HG02763 (cell line): ENCODE measurements at regions not wholly inside any gene's neighbourhood (a gene's known extent, or its start where the extent isn't known, plus 50 kb on each side); places are given as distances from the start of the nearest gene placed in this dataset.

Experiments used
- ATAC-seq: cut with Tn5 transposase; IDR thresholded peaks from one replicate; pipeline ENCODE4 v1.9.1; 2021; ENCODE audit warnings: mild to moderate bottlenecking, moderate library complexity; ENCODE audit not compliant: unreplicated experiment

DNA sequence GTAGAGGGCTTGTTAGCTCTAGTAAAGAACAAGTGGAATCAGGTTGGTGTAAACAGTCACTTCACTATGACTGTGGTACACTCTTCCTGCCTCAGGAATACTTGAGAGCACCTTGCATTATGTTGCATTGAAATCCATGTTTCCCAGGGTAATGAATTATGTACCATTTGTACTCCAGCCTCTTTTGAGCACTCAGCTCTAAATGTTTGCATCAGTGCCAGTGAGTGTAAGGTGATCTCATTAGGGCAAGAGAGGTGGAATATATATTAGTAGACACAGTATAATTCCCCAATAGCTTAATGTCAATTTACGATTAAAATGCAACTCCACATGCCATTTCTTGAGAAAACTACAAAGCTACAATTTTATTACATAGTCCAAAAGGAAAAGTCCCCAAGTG is 319.6 kb upstream of the POU3F2 start:
- ATAC-seq: no peak

GRCh38 chr6:98516206-98516605 is 318.2 kb upstream of the POU3F2 start:
- no peak for ATAC-seq

DNA sequence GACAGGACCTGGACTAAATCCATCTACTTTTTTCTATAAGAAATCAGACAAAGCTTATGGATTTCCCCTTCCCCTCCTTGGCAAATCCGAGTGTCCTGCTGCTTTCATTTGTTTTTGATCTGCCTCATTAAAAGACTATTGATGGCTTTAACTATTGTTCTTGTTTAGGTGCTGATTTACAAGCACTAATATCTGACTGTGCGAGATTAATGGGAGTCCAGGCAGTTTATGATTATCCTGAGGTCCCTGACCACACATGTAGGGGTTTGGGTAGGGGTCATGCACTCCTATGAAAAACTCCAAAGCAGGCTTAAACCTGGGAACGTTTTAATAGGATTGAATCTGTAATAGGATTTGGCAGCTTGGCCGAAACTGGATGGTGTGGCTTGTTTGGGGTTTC is 317.5 kb upstream of the POU3F2 start:
- ATAC-seq: no peak

GRCh38 chr6:98525860-98526259 is 308.5 kb upstream of the POU3F2 start:
- no peak for ATAC-seq

DNA sequence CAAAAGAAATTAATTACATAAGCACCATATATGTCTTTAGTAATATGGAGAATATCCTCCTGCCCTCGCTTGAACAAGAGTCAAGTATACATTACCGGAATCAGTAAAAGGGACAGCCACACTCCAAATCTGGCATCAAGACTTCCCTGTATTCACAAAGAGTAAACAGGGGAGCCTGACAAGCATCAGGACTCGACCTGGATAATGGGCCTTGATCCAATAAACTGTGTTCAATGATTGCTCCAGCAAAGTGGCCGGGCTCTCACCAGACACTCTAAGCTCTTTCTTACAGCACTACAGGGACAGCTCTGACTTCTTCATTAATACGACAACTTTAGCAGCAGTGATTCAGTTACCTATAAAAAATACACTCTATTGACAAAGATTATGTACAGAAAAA is 307.9 kb upstream of the POU3F2 start:
- no peak for ATAC-seq

GRCh38 chr6:98529364-98529763 is 305.0 kb upstream of the POU3F2 start:
- no peak for ATAC-seq

- ATAC-seq: no peak
Measured at GRCh38 chr6:98530732-98531131, 303.6 kb upstream of the POU3F2 start.

GRCh38 chr6:98532004-98532403 is 302.4 kb upstream of the POU3F2 start:
- no peak for ATAC-seq

DNA sequence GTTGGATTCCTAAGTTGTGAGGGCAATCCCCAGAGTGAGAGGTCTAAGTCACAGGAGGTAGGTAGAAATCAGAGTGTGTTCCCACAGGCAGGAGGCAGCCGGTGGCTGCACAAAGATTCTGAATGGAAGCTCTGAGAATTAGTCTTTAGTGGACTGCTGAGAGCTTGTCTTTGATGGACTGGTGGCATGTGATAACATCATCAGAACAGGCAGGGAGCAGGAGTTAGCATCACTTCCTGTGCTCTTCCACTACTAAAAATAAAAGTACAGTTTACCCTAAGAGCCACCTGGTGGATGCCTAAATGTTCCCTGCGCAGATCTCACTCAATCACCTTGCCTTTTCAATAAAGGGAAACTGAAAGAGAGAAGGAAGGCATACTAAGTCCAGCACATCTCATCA is 294.6 kb upstream of the POU3F2 start:
- no peak for ATAC-seq

GRCh38 chr6:98546376-98546775 is 288.0 kb upstream of the POU3F2 start:
- ATAC-seq: no peak

DNA sequence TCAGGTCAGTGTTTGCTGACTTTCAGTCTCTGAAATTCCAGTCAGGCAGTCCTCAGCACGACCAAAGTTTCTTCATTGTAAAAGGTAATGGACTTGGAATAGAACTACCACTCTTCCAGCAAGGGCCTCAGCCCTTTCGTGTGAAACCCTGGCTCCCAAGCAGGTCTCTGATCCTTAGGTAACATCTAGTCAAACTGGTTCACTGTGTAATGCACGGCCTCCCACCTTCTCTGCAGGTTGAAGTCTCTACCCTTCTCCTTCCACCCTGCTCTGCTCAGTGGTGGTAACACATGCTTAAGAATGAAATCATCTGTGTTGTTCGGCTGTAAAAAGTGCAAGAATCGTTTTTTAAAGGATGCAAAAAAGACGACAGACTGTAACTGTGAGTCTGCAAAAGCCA is 287.2 kb upstream of the POU3F2 start:
- ATAC-seq: no peak

- ATAC-seq: no peak
Measured at GRCh38 chr6:98547634-98548033, 286.7 kb upstream of the POU3F2 start.

DNA sequence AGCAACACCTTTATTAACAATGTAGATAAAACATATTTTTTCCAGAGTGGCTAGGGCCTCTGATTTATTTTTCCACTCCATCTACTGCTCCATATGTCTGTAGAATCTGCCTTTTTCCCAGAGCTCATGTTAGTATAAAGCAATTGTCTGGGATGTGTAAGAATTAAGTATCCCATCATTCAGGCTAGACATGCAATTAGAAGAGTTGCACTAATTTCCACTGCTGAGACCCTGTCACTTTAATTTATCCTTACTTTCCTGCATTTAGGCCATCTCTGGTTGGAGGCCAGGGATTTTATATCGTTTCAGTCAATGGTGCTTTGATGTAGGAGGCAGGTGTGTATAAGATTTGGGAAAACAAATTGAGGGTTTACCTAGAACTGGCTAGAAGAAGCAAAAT is 286.1 kb upstream of the POU3F2 start:
- ATAC-seq: no peak

GRCh38 chr6:98560418-98560817 is 274.0 kb upstream of the POU3F2 start:
- no peak for ATAC-seq

DNA sequence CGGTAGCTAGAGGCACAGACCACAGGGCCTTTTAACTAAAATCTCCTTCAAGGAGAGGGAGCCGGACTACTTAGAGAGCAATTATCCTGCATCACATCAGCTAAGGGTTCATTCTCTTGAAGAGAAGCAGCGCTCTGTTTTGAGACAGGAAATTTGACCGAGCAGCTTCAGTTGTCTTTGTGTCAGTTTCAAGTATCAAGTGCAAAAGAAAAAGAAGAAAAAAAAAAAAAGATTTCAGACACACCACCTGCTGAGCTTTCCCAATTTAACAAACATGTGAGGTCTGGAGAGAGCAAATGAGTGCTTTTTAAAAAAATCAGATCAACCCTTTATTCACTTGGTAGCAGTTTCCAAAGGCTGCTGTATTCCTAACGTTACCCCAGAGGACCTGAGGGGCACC is 273.5 kb upstream of the POU3F2 start:
- ATAC-seq: no peak

DNA sequence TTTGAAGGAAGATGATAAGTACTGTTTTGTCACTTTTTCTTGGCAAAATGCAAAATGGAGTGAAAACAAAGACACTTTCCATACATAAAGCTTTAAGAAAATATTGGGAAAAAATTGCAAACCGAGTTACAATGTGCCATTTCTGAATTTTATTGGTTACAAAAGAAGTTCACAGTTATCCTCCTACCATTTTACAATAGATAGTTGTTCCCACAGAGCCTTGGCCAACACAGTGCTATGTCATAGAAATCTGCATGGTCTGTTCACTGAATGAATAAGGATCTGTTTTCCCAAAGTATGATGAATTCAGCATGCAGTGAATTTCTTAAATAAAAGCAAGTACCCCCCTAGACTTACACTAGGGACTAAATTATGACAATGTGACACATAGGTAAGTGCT is 268.2 kb upstream of the POU3F2 start:
- no peak for ATAC-seq

DNA sequence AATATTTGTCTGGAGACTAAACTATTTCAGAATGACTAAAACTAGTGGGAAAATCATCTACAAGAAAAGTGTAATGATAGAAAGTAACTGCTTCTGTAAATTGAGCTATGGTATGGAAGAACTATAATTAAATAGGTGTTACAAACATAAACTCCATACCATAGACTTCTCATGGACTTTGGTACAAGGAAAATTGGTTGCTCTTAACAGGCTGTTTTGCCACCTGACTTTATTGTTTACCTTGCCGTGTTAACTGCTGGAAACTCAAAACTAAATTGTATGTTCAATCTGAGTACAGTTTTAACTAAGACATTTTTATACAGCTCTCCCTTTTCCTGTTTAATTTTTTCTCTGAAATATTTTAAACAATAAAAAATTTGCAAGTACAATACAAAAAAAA is 261.8 kb upstream of the POU3F2 start:
- no peak for ATAC-seq

- no peak for ATAC-seq
Measured at GRCh38 chr6:98574984-98575383, 259.4 kb upstream of the POU3F2 start.

DNA sequence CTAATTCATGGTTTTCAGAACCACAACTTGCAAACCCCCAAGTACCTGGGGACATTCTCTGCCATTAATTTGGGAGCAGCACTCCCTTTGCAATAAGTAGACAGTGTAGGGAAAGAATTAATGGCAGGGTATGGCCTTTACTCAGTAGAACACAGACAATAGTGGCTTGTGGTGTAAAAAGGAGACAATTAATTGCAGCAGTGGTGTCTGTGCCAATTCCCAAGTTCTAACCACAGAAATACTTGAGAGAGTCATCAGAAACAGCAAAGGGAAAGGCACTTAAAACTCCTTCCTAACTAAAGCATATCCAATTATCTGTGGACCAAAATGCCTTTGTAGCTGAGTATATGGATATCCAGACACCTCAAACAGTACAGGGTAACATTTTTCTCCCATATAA is 257.6 kb upstream of the POU3F2 start:
- no peak for ATAC-seq

- ATAC-seq: no peak
Measured at GRCh38 chr6:98578016-98578415, 256.4 kb upstream of the POU3F2 start.

GRCh38 chr6:98579079-98579478 is 255.3 kb upstream of the POU3F2 start:
- no peak for ATAC-seq

- no peak for ATAC-seq
Measured at GRCh38 chr6:98579941-98580340, 254.4 kb upstream of the POU3F2 start.

DNA sequence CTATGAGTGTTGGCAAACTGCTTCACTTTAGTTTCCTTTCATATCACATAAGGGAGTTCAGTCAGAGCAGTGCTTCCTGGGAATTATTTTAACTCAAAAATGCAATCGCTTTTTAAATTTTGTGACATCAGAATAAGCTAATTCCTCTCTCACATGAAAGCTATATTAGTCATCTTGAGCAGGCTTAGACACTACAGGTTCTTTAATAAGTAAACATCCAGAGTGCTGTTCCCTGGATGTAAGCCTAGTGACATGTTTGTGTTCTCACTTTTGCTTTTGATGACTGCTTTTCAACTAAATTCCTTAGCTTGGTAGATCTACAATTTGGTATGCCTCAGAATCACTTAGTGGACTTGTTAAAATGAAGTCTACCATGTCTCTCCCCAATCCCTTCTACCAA is 252.7 kb upstream of the POU3F2 start:
- ATAC-seq: no peak

- no peak for ATAC-seq
Measured at GRCh38 chr6:98583506-98583905, 250.9 kb upstream of the POU3F2 start.
